H9 (cell line): ENCODE measurements at regions not wholly inside any gene's neighbourhood (a gene's known extent, or its start where the extent isn't known, plus 50 kb on each side); places are given as distances from the start of the nearest gene placed in this dataset.

Experiments
- DNase-seq: peaks from one replicate; pipeline ENCODE4 v3.0.0-alpha.2; 2017
- H2AFZ ChIP-seq: one replicate; pipeline ENCODE4 v1.6.1; 2013; ENCODE audit warnings: mild to moderate bottlenecking, low read length, control low read depth, moderate library complexity
- H2AK5ac ChIP-seq: 2 replicates; pipeline ENCODE4 v1.6.1; 2013; ENCODE audit warnings: low read length, control low read depth, mixed read lengths; ENCODE audit not compliant: insufficient read length
- H2BK120ac ChIP-seq: one replicate; pipeline ENCODE4 v1.6.1; 2013; ENCODE audit warnings: low read depth, mild to moderate bottlenecking, low read length, control low read depth, inconsistent platforms; ENCODE audit not compliant: poor library complexity, severe bottlenecking
- H2BK12ac ChIP-seq: 2 replicates; pipeline ENCODE4 v1.6.1; 2013; ENCODE audit warnings: low read length, control low read depth, mixed read lengths, low read depth; ENCODE audit not compliant: insufficient read length
- H2BK15ac ChIP-seq: 2 replicates; pipeline ENCODE4 v1.6.1; 2013; ENCODE audit warnings: low read depth, low read length, control low read depth
- H2BK20ac ChIP-seq: one replicate; pipeline ENCODE4 v1.6.1; 2013; ENCODE audit warnings: low read depth, mild to moderate bottlenecking, low read length, control low read depth, inconsistent platforms; ENCODE audit not compliant: poor library complexity, severe bottlenecking
- H2BK5ac ChIP-seq: 2 replicates; pipeline ENCODE4 v1.6.1; 2013; ENCODE audit warnings: low read length, control low read depth, mixed read lengths; ENCODE audit not compliant: insufficient read length
- H3K14ac ChIP-seq: 2 replicates; pipeline ENCODE4 v1.6.1; 2013; ENCODE audit warnings: low read length, control low read depth; ENCODE audit not compliant: insufficient read depth
- H3K18ac ChIP-seq: 2 replicates; pipeline ENCODE4 v1.6.1; 2013; ENCODE audit warnings: low read depth, mild to moderate bottlenecking, mixed read lengths, low read length, control low read depth; ENCODE audit not compliant: insufficient read length
- H3K23ac ChIP-seq: 2 replicates; pipeline ENCODE4 v1.6.1; 2013; ENCODE audit warnings: low read length, control low read depth, mixed read lengths, low read depth; ENCODE audit not compliant: insufficient read length
- H3K23me2 ChIP-seq: 2 replicates; pipeline ENCODE4 v1.6.1; 2013; ENCODE audit warnings: low read depth, mild to moderate bottlenecking, mixed read lengths, low read length, control low read depth; ENCODE audit not compliant: insufficient read length, poor library complexity, severe bottlenecking
- H3K27ac ChIP-seq: 2 replicates; pipeline ENCODE4 v1.5.1; 2013; ENCODE audit warnings: low read length, control low read depth, mixed read lengths, low read depth; ENCODE audit not compliant: insufficient read length
- H3K27me3 ChIP-seq: 2 replicates; pipeline ENCODE4 v1.6.1; 2013; ENCODE audit warnings: low read length, control low read depth, inconsistent platforms; ENCODE audit not compliant: insufficient read depth
- H3K4ac ChIP-seq: 2 replicates; pipeline ENCODE4 v1.6.1; 2013; ENCODE audit warnings: low read depth, mild to moderate bottlenecking, control low read depth, inconsistent platforms, low read length, moderate library complexity
- H3K4me1 ChIP-seq: 2 replicates; pipeline ENCODE4 v1.6.1; 2013; ENCODE audit warnings: low read length, control low read depth, inconsistent platforms; ENCODE audit not compliant: insufficient read depth
- H3K4me2 ChIP-seq: 2 replicates; pipeline ENCODE4 v1.6.1; 2013; ENCODE audit warnings: low read length, control low read depth, mixed read lengths; ENCODE audit not compliant: insufficient read length, insufficient read depth
- H3K56ac ChIP-seq: 2 replicates; pipeline ENCODE4 v1.6.1; 2013; ENCODE audit warnings: low read depth, mild to moderate bottlenecking, mixed read lengths, low read length, control low read depth; ENCODE audit not compliant: insufficient read length
- H3K79me1 ChIP-seq: 2 replicates; pipeline ENCODE4 v1.6.1; 2013; ENCODE audit warnings: low read depth, mild to moderate bottlenecking, moderate library complexity, low read length, control low read depth, inconsistent platforms; ENCODE audit not compliant: insufficient read depth, poor library complexity, severe bottlenecking
- H3K79me2 ChIP-seq: 2 replicates; pipeline ENCODE4 v1.6.1; 2013; ENCODE audit warnings: low read length, control low read depth, inconsistent platforms; ENCODE audit not compliant: insufficient read depth
- H3K9ac ChIP-seq: 2 replicates; pipeline ENCODE4 v1.6.1; 2013; ENCODE audit warnings: low read length, control low read depth, mixed read lengths; ENCODE audit not compliant: insufficient read length; ENCODE audit errors: extremely low read depth
- H3K9me3 ChIP-seq: one replicate; pipeline ENCODE4 v1.6.1; 2013; ENCODE audit warnings: low read depth, low read length, inconsistent platforms; ENCODE audit not compliant: control insufficient read depth
- H3T11ph ChIP-seq: one replicate; pipeline ENCODE4 v1.6.1; 2013; ENCODE audit warnings: mild to moderate bottlenecking, low read length, control low read depth, inconsistent platforms
- H4K20me1 ChIP-seq: one replicate; pipeline ENCODE4 v1.6.1; 2013; ENCODE audit not compliant: control insufficient read depth, insufficient read length, insufficient read depth
- H4K5ac ChIP-seq: 2 replicates; pipeline ENCODE4 v1.6.1; 2013; ENCODE audit warnings: low read depth, mild to moderate bottlenecking, mixed read lengths, low read length, control low read depth; ENCODE audit not compliant: insufficient read length
- H4K8ac ChIP-seq: replicated peaks from 2 replicates; pipeline ENCODE4 v1.6.1; 2013; ENCODE audit warnings: low read length, control low read depth, mixed read lengths, low read depth; ENCODE audit not compliant: insufficient read length
- H4K91ac ChIP-seq: 2 replicates; pipeline ENCODE4 v1.6.1; 2013; ENCODE audit warnings: low read depth, mild to moderate bottlenecking, moderate library complexity, mixed read lengths, low read length, control low read depth; ENCODE audit not compliant: insufficient read length
- H3K27ac Mint-ChIP-seq, 3 experiments: 2 replicates in 2 of 3; 3 replicates in 1 of 3; pipeline ENCODE4 v1.8.0; 2020 to 2021; ENCODE audit warnings: mixed read lengths in 3 of 3, mild to moderate bottlenecking in 1 of 3, moderate library complexity in 1 of 3
- H3K27me3 Mint-ChIP-seq: 2 replicates; pipeline ENCODE4 v1.8.0; 2021; ENCODE audit warnings: low read depth, mild to moderate bottlenecking, moderate library complexity, mixed read lengths
- H3K36me3 Mint-ChIP-seq, 3 experiments: 2 replicates in 2 of 3; 3 replicates in 1 of 3; pipeline ENCODE4 v1.8.0; 2020 to 2021; ENCODE audit warnings: low read depth in 3 of 3, mixed read lengths in 3 of 3; ENCODE audit not compliant: insufficient read depth in 1 of 3
- H3K4me1 Mint-ChIP-seq, 2 experiments: 2 replicates each; pipeline ENCODE4 v1.8.0; 2020; ENCODE audit warnings: mixed read lengths in 2 of 2
- H3K4me3 Mint-ChIP-seq, 2 experiments: 2 replicates in 1 of 2; 3 replicates in 1 of 2; pipeline ENCODE4 v1.8.0; 2020 to 2021; ENCODE audit warnings: mild to moderate bottlenecking in 2 of 2, mixed read lengths in 2 of 2, moderate library complexity in 1 of 2
- H3K9me3 Mint-ChIP-seq, 2 experiments: 2 replicates in 1 of 2; 3 replicates in 1 of 2; pipeline ENCODE4 v1.8.0; 2020; ENCODE audit warnings: mild to moderate bottlenecking in 2 of 2, mixed read lengths in 2 of 2, moderate library complexity in 1 of 2
- CTCF ChIP-seq: fragments of 200-600 bp; sonication (generic); conservative IDR thresholded peaks from 3 replicates; pipeline ENCODE4 v1.8.0; 2021; ENCODE audit warnings: antibody characterized with exemption, mild to moderate bottlenecking
- WGBS: extraction: QIAGEN DNeasy Blood & Tissue Kit; methylation state at CpG from one replicate; pipeline ENCODE4 v1.1.7; 2013; ENCODE audit warnings: missing lambda C conversion rate, low lambda C conversion rate, mixed read lengths; ENCODE audit not compliant: insufficient read length; ENCODE audit errors: extremely low coverage; 5-methylcytosine and 5-hydroxymethylcytosine counted together

GRCh38 chr2:52877703-52878102 lies 889.9 kb upstream of the CHAC2 start:
- no peak overlapping the region for H4K5ac ChIP-seq
- no peak overlapping the region for H2AK5ac ChIP-seq
- no peak overlapping the region for H3K4me3 Mint-ChIP-seq
- H3K27me3 Mint-ChIP-seq, result no peaks in the 10 kb centered on the region
- H4K20me1 ChIP-seq, result no peaks in the 10 kb centered on the region
- no peak overlapping the region for H3K56ac ChIP-seq
- no peak overlapping the region for H3K27ac ChIP-seq
- no peak overlapping the region for H2BK15ac ChIP-seq
- no peak overlapping the region for H3K18ac ChIP-seq
- H2BK20ac ChIP-seq, result no peak overlapping the region
- no CpG with 5 or more reads among the region's 1 CpG for WGBS
- no peak overlapping the region for H4K91ac ChIP-seq
- H2AFZ ChIP-seq, result no peak overlapping the region
- H3K4me1 Mint-ChIP-seq, result no peaks in the 10 kb centered on the region
- no peak overlapping the region for H2BK5ac ChIP-seq
- no peak overlapping the region for H3K4ac ChIP-seq
- no peak overlapping the region for H3K14ac ChIP-seq
- H3K4me1 ChIP-seq, result no peaks in the 10 kb centered on the region
- H3K9ac ChIP-seq, result no peak overlapping the region
- no peaks in the 10 kb centered on the region for H3K27me3 ChIP-seq
- no peak for TF ChIP-seq CTCF
- no peaks in the 10 kb centered on the region for H3K9me3 ChIP-seq
- no peak overlapping the region for H3K4me2 ChIP-seq
- no peak overlapping the region for H2BK12ac ChIP-seq
- no peak overlapping the region for H3K23ac ChIP-seq
- H3K23me2 ChIP-seq, result no peaks in the 10 kb centered on the region
- no peaks in the 10 kb centered on the region for H3K79me2 ChIP-seq
- no peak overlapping the region for H3K27ac Mint-ChIP-seq
- no peak overlapping the region for H3T11ph ChIP-seq
- DNase-seq, result no peak
- no peaks in the 10 kb centered on the region for H3K9me3 Mint-ChIP-seq
- H3K36me3 Mint-ChIP-seq, result no peaks in the 10 kb centered on the region
- H2BK120ac ChIP-seq, result no peak overlapping the region
- H3K79me1 ChIP-seq, result no peaks in the 10 kb centered on the region
- H4K8ac ChIP-seq, result no peak overlapping the region
